SH-SY5Y (cell line): ENCODE measurements at regions not wholly inside any gene's neighbourhood (a gene's known extent, or its start where the extent isn't known, plus 50 kb on each side); places are given as distances from the start of the nearest gene placed in this dataset.

Source experiments
- GATA2 ChIP-seq: IDR thresholded peaks from 2 replicates; pipeline ENCODE4 v1.6.1; 2011; ENCODE audit warnings: mild to moderate bottlenecking, low read depth, low read length
- GATA3 ChIP-seq: IDR thresholded peaks from 2 replicates; pipeline ENCODE4 v1.6.1; 2011; ENCODE audit warnings: low read depth, mild to moderate bottlenecking, low read length, moderate library complexity

GRCh38 chr2:134109725-134110124 lies 144.1 kb upstream of the MGAT5 start:
- TF ChIP-seq GATA2 (no peak), GATA3 (no peak)
